HEK293 (cell line): ENCODE measurements at regions not wholly inside any gene's neighbourhood (a gene's known extent, or its start where the extent isn't known, plus 50 kb on each side); places are given as distances from the start of the nearest gene placed in this dataset.

ENCODE experiments used
- CTCF ChIA-PET: fragments of 350-600 bp; formaldehyde crosslinking; extraction: SDS; loops from one replicate; lab custom pipeline; 2021; ENCODE audit warnings: antibody characterized with exemption; lab: Yijun Ruan, JAX
- POLR2A ChIA-PET: fragments of 300-600 bp; formaldehyde crosslinking; extraction: SDS; loops from one replicate; lab custom pipeline; 2020; ENCODE audit warnings: antibody characterized with exemption, inconsistent platforms; lab: Yijun Ruan, JAX
- H3K27ac ChIP-seq: fragments of 200-500 bp; sonication (Bioruptor generic); 2 replicates; pipeline ENCODE4 v1.5.1; 2014; ENCODE audit warnings: low read depth, low read length, control low read depth, inconsistent platforms; ENCODE audit errors: extremely low read depth
- H3K36me3 ChIP-seq, 2 experiments: fragments of 200-500 bp in 1 of 2; sonication (Bioruptor generic) in 1 of 2; 1 replicate in 1 of 2; 2 replicates in 1 of 2; pipeline ENCODE4 v1.5.1; 2014 to 2017; ENCODE audit warnings: inconsistent platforms in 2 of 2, low read length in 2 of 2; ENCODE audit not compliant: control insufficient read depth in 2 of 2, insufficient read depth in 1 of 2
- H3K4me1 ChIP-seq: fragments of 200-500 bp; sonication (Bioruptor generic); 2 replicates; pipeline ENCODE4 v1.5.1; 2014; ENCODE audit warnings: mild to moderate bottlenecking, low read length, inconsistent platforms; ENCODE audit not compliant: control insufficient read depth, insufficient read depth
- H3K4me3 ChIP-seq: 2 replicates; pipeline ENCODE4 v1.5.1; 2011; ENCODE audit warnings: low read depth, mild to moderate bottlenecking, control low read depth, low read length, moderate library complexity
- H3K9me3 ChIP-seq: fragments of 200-500 bp; sonication (Bioruptor generic); 2 replicates; pipeline ENCODE4 v1.5.1; 2014; ENCODE audit warnings: low read depth, low read length, inconsistent platforms; ENCODE audit not compliant: control insufficient read depth, insufficient read depth
- BCL11A ChIP-seq: fragments of 450-650 bp; formaldehyde crosslinking; IDR thresholded peaks from 2 replicates; pipeline ENCODE4 v1.5.1; 2016; ENCODE audit warnings: low read depth, missing biosample characterization, missing genetic modification characterization
- HOXA7 ChIP-seq: sonication (generic); formaldehyde crosslinking; IDR thresholded peaks from 2 replicates; pipeline ENCODE4 v1.8.1; 2022; ENCODE audit warnings: missing genetic modification reagents, borderline replicate concordance
- INSM2 ChIP-seq: fragments of 450-650 bp; formaldehyde crosslinking; IDR thresholded peaks from 2 replicates; pipeline ENCODE4 v1.5.1; 2016; ENCODE audit warnings: missing biosample characterization, missing genetic modification characterization
- MYNN ChIP-seq: fragments of 450-650 bp; formaldehyde crosslinking; IDR thresholded peaks from 2 replicates; pipeline ENCODE4 v1.5.1; 2016; ENCODE audit warnings: missing biosample characterization, missing genetic modification characterization, borderline replicate concordance
- PATZ1 ChIP-seq: fragments of 450-650 bp; formaldehyde crosslinking; IDR thresholded peaks from 2 replicates; pipeline ENCODE4 v1.5.1; 2016; ENCODE audit warnings: missing biosample characterization, missing genetic modification characterization
- PRDM6 ChIP-seq: fragments of 450-650 bp; formaldehyde crosslinking; IDR thresholded peaks from 2 replicates; pipeline ENCODE4 v1.5.1; 2017; ENCODE audit warnings: missing biosample characterization, missing genetic modification characterization
- REPIN1 ChIP-seq: fragments of 450-650 bp; formaldehyde crosslinking; IDR thresholded peaks from 2 replicates; pipeline ENCODE4 v1.5.1; 2017; ENCODE audit warnings: missing biosample characterization, missing genetic modification characterization, low read depth
- TRIM28 ChIP-seq: IDR thresholded peaks from 2 replicates; pipeline ENCODE4 v1.6.1; 2011; ENCODE audit warnings: low read length, control low read depth, borderline replicate concordance
- ZBTB26 ChIP-seq: fragments of 450-650 bp; formaldehyde crosslinking; optimal IDR thresholded peaks from 2 replicates; pipeline ENCODE3; 2016; ENCODE audit warnings: missing biosample characterization, mild to moderate bottlenecking, missing genetic modification characterization
- ZNF112 ChIP-seq: fragments of 450-650 bp; formaldehyde crosslinking; IDR thresholded peaks from 2 replicates; pipeline ENCODE4 v1.5.0; 2017; ENCODE audit warnings: missing biosample characterization, missing genetic modification characterization
- ZNF169 ChIP-seq: fragments of 450-650 bp; formaldehyde crosslinking; IDR thresholded peaks from 2 replicates; pipeline ENCODE4 v1.5.1; 2016; ENCODE audit warnings: missing biosample characterization, missing genetic modification characterization
- ZNF184 ChIP-seq: fragments of 450-650 bp; IDR thresholded peaks from 2 replicates; pipeline ENCODE4 v1.5.1; 2018; ENCODE audit warnings: missing biosample characterization, mild to moderate bottlenecking, missing genetic modification characterization
- ZNF280C ChIP-seq: fragments of 450-650 bp; formaldehyde crosslinking; IDR thresholded peaks from 2 replicates; pipeline ENCODE4 v1.5.1; 2016; ENCODE audit warnings: missing biosample characterization, missing genetic modification characterization
- ZNF548 ChIP-seq: fragments of 450-650 bp; formaldehyde crosslinking; IDR thresholded peaks from 2 replicates; pipeline ENCODE4 v1.5.1; 2016; ENCODE audit warnings: missing biosample characterization, missing genetic modification characterization
- ZNF623 ChIP-seq: fragments of 450-650 bp; formaldehyde crosslinking; IDR thresholded peaks from 2 replicates; pipeline ENCODE4 v1.5.1; 2016; ENCODE audit warnings: missing biosample characterization, missing genetic modification characterization
- ZNF626 ChIP-seq: fragments of 450-650 bp; sonication (Bioruptor Pico); formaldehyde crosslinking; IDR thresholded peaks from 2 replicates; pipeline ENCODE4 v1.5.1; 2018; ENCODE audit warnings: missing biosample characterization, missing genetic modification characterization, inconsistent platforms
- ZSCAN23 ChIP-seq: fragments of 450-650 bp; formaldehyde crosslinking; IDR thresholded peaks from 2 replicates; pipeline ENCODE4 v1.5.1; 2016; ENCODE audit warnings: missing biosample characterization, missing genetic modification characterization

GRCh38 chr5:28253431-28253830 is 1215.0 kb upstream of the CDH9 start:
- H3K4me3 ChIP-seq: no peak overlapping the region
- no peak overlapping the region for H3K27ac ChIP-seq
- no peaks in the 10 kb centered on the region for H3K36me3 ChIP-seq
- CTCF ChIA-PET: no interaction called here
- no peak for TF ChIP-seq INSM2 (tag by site-specific recombination)
- no peak for TF ChIP-seq ZNF623 (tag by site-specific recombination)
- TF ChIP-seq ZNF626 (tag by site-specific recombination): no peak
- no peak for TF ChIP-seq ZNF112
- TF ChIP-seq, all 188 proteins: peak for 0
- H3K9me3 ChIP-seq: no peaks in the 10 kb centered on the region
- POLR2A ChIA-PET: no interaction called here
- H3K4me1 ChIP-seq: no peaks in the 10 kb centered on the region

GRCh38 chr5:28249771-28250415 is 1211.5 kb upstream of the CDH9 start:
- no peaks in the 10 kb centered on the region for H3K9me3 ChIP-seq
- TF ChIP-seq PATZ1: no peak
- TF ChIP-seq ZNF280C (tag by site-specific recombination): no peak
- TF ChIP-seq PRDM6 (tag by site-specific recombination): no peak
- no peak for TF ChIP-seq BCL11A
- TF ChIP-seq ZBTB26 (tag by site-specific recombination): no peak
- no peak for TF ChIP-seq ZNF169 (tag by site-specific recombination)
- TF ChIP-seq ZNF184 (tag by site-specific recombination): no peak
- no peak for TF ChIP-seq TRIM28
- TF ChIP-seq ZNF548 (tag by site-specific recombination): no peak
- no peak for TF ChIP-seq REPIN1 (tag by site-specific recombination)
- no peak for TF ChIP-seq HOXA7
- no peak for TF ChIP-seq ZSCAN23
- TF ChIP-seq MYNN: no peak
- H3K4me1 ChIP-seq: no peaks in the 10 kb centered on the region
- no peak overlapping the region for H3K27ac ChIP-seq
- CTCF ChIA-PET: interaction anchor here (1.1 kb wide), 1 partner anchor 20 kb away, joined by 3 read pairs; no protein-coding TSS in a partner anchor
- H3K4me3 ChIP-seq: no peak overlapping the region
- H3K36me3 ChIP-seq: no peaks in the 10 kb centered on the region
- POLR2A ChIA-PET: no interaction called here
